DND-41 (cell line): ENCODE measurements at regions not wholly inside any gene's neighbourhood (a gene's known extent, or its start where the extent isn't known, plus 50 kb on each side); places are given as distances from the start of the nearest gene placed in this dataset.

Experiments used
- ATAC-seq: fragments of 200-7000 bp; cut with Tn5 transposase; 3 replicates; pipeline ENCODE4 v1.9.1; 2021; ENCODE audit warnings: low read depth; ENCODE audit not compliant: insufficient read depth
- DNase-seq: peaks from one replicate; pipeline ENCODE4 v3.0.0-alpha.2; 2020
- H2AFZ ChIP-seq: 2 replicates; pipeline ENCODE4 v1.6.0; 2012; ENCODE audit warnings: low read depth, low read length
- H3K27ac ChIP-seq: 2 replicates; pipeline ENCODE4 v1.5.1; 2012; ENCODE audit warnings: low read length, inconsistent platforms
- H3K27me3 ChIP-seq: fragments of 200-600 bp; sonication (generic); 2 replicates; pipeline ENCODE4 v1.6.0; 2012; ENCODE audit warnings: low read length, mild to moderate bottlenecking, inconsistent platforms; ENCODE audit not compliant: insufficient read depth, poor library complexity
- H3K36me3 ChIP-seq: 2 replicates; pipeline ENCODE4 v1.5.1; 2012; ENCODE audit warnings: low read length, inconsistent platforms; ENCODE audit not compliant: insufficient read depth
- H3K4me1 ChIP-seq: 2 replicates; pipeline ENCODE4 v1.5.1; 2012; ENCODE audit warnings: mild to moderate bottlenecking, low read length; ENCODE audit not compliant: insufficient read depth
- H3K4me2 ChIP-seq: 2 replicates; pipeline ENCODE4 v1.6.0; 2012; ENCODE audit warnings: mild to moderate bottlenecking, moderate library complexity, low read length, inconsistent platforms; ENCODE audit not compliant: insufficient read depth
- H3K4me3 ChIP-seq, 2 experiments: fragments of 200-600 bp in 1 of 2; shearing (Covaris generic) in 1 of 2; 2 replicates each; pipeline ENCODE4 v1.5.1; 2012 to 2016; ENCODE audit warnings: inconsistent platforms in 2 of 2, low read length in 2 of 2, mild to moderate bottlenecking in 2 of 2, low read depth in 1 of 2, moderate library complexity in 1 of 2
- H3K79me2 ChIP-seq: 2 replicates; pipeline ENCODE4 v1.6.0; 2012; ENCODE audit warnings: low read length, inconsistent platforms; ENCODE audit not compliant: insufficient read depth
- H3K9ac ChIP-seq: 2 replicates; pipeline ENCODE4 v1.6.0; 2012; ENCODE audit warnings: low read depth, mild to moderate bottlenecking, inconsistent platforms, low read length, moderate library complexity
- H3K9me3 ChIP-seq: 2 replicates; pipeline ENCODE4 v1.5.1; 2012; ENCODE audit warnings: low read length, moderate library complexity, mild to moderate bottlenecking, inconsistent platforms; ENCODE audit not compliant: insufficient read depth, severe bottlenecking
- H4K20me1 ChIP-seq: 2 replicates; pipeline ENCODE4 v1.6.0; 2012; ENCODE audit warnings: low read length; ENCODE audit not compliant: insufficient read depth
- CTCF ChIP-seq: IDR thresholded peaks from 2 replicates; pipeline ENCODE4 v1.5.1; 2012; ENCODE audit warnings: borderline replicate concordance, low read length, moderate library complexity, mild to moderate bottlenecking; ENCODE audit not compliant: poor library complexity, severe bottlenecking; ENCODE audit errors: extremely low read depth
- EZH2 ChIP-seq: IDR thresholded peaks from 3 replicates; pipeline ENCODE4 v1.6.1; 2012; ENCODE audit warnings: borderline replicate concordance, low read depth, mild to moderate bottlenecking, moderate library complexity, low read length, inconsistent platforms; ENCODE audit not compliant: severe bottlenecking

GRCh38 chr7:109821156-109821555 is 1251.5 kb downstream of the DNAJB9 start:
- H3K9ac ChIP-seq = no peak overlapping the region
- H2AFZ ChIP-seq = no peak overlapping the region
- no peaks in the 10 kb centered on the region for H3K79me2 ChIP-seq
- ATAC-seq = no peak
- H3K4me1 ChIP-seq = peaks cover 7% of the 10 kb centered on the region
- H3K4me2 ChIP-seq = no peak overlapping the region
- H3K27ac ChIP-seq = no peak overlapping the region
- H4K20me1 ChIP-seq = no peaks in the 10 kb centered on the region
- peaks cover 4% of the 10 kb centered on the region; the same call in 1 of the 2 replicates for H3K36me3 ChIP-seq
- DNase-seq = no peak
- H3K9me3 ChIP-seq = peaks cover 31% of the 10 kb centered on the region
- H3K27me3 ChIP-seq = no peaks in the 10 kb centered on the region
- no peak overlapping the region for H3K4me3 ChIP-seq
- TF ChIP-seq EZH2 = no peak
- no peak for TF ChIP-seq CTCF

GRCh38 chr7:109834851-109835250 is 1256.1 kb upstream of the LRRN3 start:
- Histone ChIP-seq H3K36me3 (no peaks in the 10 kb centered on the region), H4K20me1 (no peaks in the 10 kb centered on the region), H3K4me1 (no peaks in the 10 kb centered on the region), H3K79me2 (no peaks in the 10 kb centered on the region), H3K27ac (no peak overlapping the region), H3K9ac (no peak overlapping the region), H2AFZ (no peak overlapping the region), H3K4me3 (no peak overlapping the region), H3K27me3 (no peaks in the 10 kb centered on the region), H3K9me3 (no peaks in the 10 kb centered on the region), H3K4me2 (no peak overlapping the region)
- TF ChIP-seq CTCF (no peak), EZH2 (no peak)
- ATAC-seq (no peak), DNase-seq (no peak)

- DNase-seq = no peak
Measured at GRCh38 chr7:109835577-109835976, 1255.3 kb upstream of the LRRN3 start.

More at GRCh38 chr7:109835577-109835976, 1255.3 kb upstream of the LRRN3 start:
- H3K4me2 ChIP-seq = no peak overlapping the region
- no peak for ATAC-seq
- H2AFZ ChIP-seq = no peak overlapping the region
- TF ChIP-seq EZH2 (no peak), CTCF (no peak)
- no peaks in the 10 kb centered on the region for H3K36me3 ChIP-seq
- H3K9ac ChIP-seq = no peak overlapping the region
- no peak overlapping the region for H3K27ac ChIP-seq
- no peaks in the 10 kb centered on the region for H3K4me1 ChIP-seq
- H3K9me3 ChIP-seq = no peaks in the 10 kb centered on the region
- no peaks in the 10 kb centered on the region for H3K27me3 ChIP-seq
- H3K79me2 ChIP-seq = no peaks in the 10 kb centered on the region
- no peaks in the 10 kb centered on the region for H4K20me1 ChIP-seq
- H3K4me3 ChIP-seq = no peak overlapping the region
